WTC11 (cell line): ENCODE measurements at regions not wholly inside any gene's neighbourhood (a gene's known extent, or its start where the extent isn't known, plus 50 kb on each side); places are given as distances from the start of the nearest gene placed in this dataset.

ENCODE experiments used
- ATAC-seq: fragments of 200-7000 bp; cut with Tn5 transposase; 2 replicates; pipeline ENCODE4 v1.10.0; 2021; ENCODE audit warnings: mild to moderate bottlenecking, moderate library complexity
- CTCF ChIA-PET: fragments of 300-600 bp; sonication (Branson Sonifier 250); formaldehyde crosslinking; loops from one replicate; lab custom pipeline; 2021; ENCODE audit warnings: antibody characterized with exemption; lab: Charles Lee
- POLR2A ChIA-PET: fragments of 350-600 bp; sonication (Branson Sonifier 250); formaldehyde crosslinking; loops from one replicate; lab custom pipeline; 2021; ENCODE audit warnings: antibody characterized with exemption; lab: Charles Lee
- DNase-seq: peaks from one replicate; pipeline ENCODE4 v3.0.0; 2021; ENCODE audit warnings: low spot score
- H3K27ac Mint-ChIP-seq: 2 replicates; pipeline ENCODE4 v1.8.0; 2021; ENCODE audit warnings: mixed read lengths
- H3K27me3 Mint-ChIP-seq: 2 replicates; pipeline ENCODE4 v1.8.0; 2021; ENCODE audit warnings: low read depth, mild to moderate bottlenecking, moderate library complexity, mixed read lengths
- H3K36me3 Mint-ChIP-seq: 2 replicates; pipeline ENCODE4 v1.8.0; 2021; ENCODE audit warnings: mixed read lengths
- H3K4me1 Mint-ChIP-seq: 2 replicates; pipeline ENCODE4 v1.8.0; 2022; ENCODE audit warnings: mixed read lengths
- H3K4me3 Mint-ChIP-seq: 2 replicates; pipeline ENCODE4 v1.8.0; 2021; ENCODE audit warnings: mild to moderate bottlenecking, moderate library complexity, mixed read lengths
- H3K9me3 Mint-ChIP-seq: 2 replicates; pipeline ENCODE4 v1.8.0; 2021; ENCODE audit warnings: mixed read lengths
- ETV6 ChIP-seq: sonication (generic); formaldehyde crosslinking; IDR thresholded peaks from 2 replicates; pipeline ENCODE4 v1.8.1; 2022; ENCODE audit warnings: mild to moderate bottlenecking, missing genetic modification reagents
- FOXP1 ChIP-seq: sonication (generic); formaldehyde crosslinking; IDR thresholded peaks from 2 replicates; pipeline ENCODE4 v1.8.0; 2022; ENCODE audit warnings: missing genetic modification reagents, mild to moderate bottlenecking, moderate library complexity, borderline replicate concordance
- GABPB1 ChIP-seq: sonication (generic); formaldehyde crosslinking; IDR thresholded peaks from 2 replicates; pipeline ENCODE4 v1.8.1; 2023; ENCODE audit warnings: mild to moderate bottlenecking, missing genetic modification reagents
- IRF2 ChIP-seq: sonication (generic); formaldehyde crosslinking; IDR thresholded peaks from 2 replicates; pipeline ENCODE4 v1.8.0; 2022; ENCODE audit warnings: low read depth, missing genetic modification reagents, borderline replicate concordance
- KAT7 ChIP-seq: sonication (generic); formaldehyde crosslinking; IDR thresholded peaks from 2 replicates; pipeline ENCODE4 v1.8.1; 2023; ENCODE audit warnings: missing genetic modification reagents, mild to moderate bottlenecking, borderline replicate concordance
- RELA ChIP-seq: sonication (generic); formaldehyde crosslinking; IDR thresholded peaks from 2 replicates; pipeline ENCODE4 v1.8.1; 2022; ENCODE audit warnings: missing genetic modification reagents, mild to moderate bottlenecking, borderline replicate concordance
- SP1 ChIP-seq: sonication (generic); formaldehyde crosslinking; conservative IDR thresholded peaks from 2 replicates; pipeline ENCODE4 v1.8.1; 2022; ENCODE audit warnings: missing genetic modification reagents
- TEAD1 ChIP-seq: sonication (generic); formaldehyde crosslinking; IDR thresholded peaks from 2 replicates; pipeline ENCODE4 v1.8.0; 2022; ENCODE audit warnings: mild to moderate bottlenecking, missing genetic modification reagents
- ZNF317 ChIP-seq: sonication (generic); formaldehyde crosslinking; IDR thresholded peaks from 2 replicates; pipeline ENCODE4 v1.8.1; 2023; ENCODE audit warnings: low read depth, mild to moderate bottlenecking, moderate library complexity, missing genetic modification reagents, borderline replicate concordance
- ZNF396 ChIP-seq: fragments of 250-450 bp; sonication (Bioruptor Pico); IDR thresholded peaks from 2 replicates; pipeline ENCODE4 v1.8.0; 2021; ENCODE audit warnings: mild to moderate bottlenecking, moderate library complexity, borderline replicate concordance
- ZNF423 ChIP-seq: fragments of 250-450 bp; sonication (Bioruptor Pico); IDR thresholded peaks from 2 replicates; pipeline ENCODE4 v2.1.2; 2022; ENCODE audit warnings: mild to moderate bottlenecking, moderate library complexity
- TF ChIP-seq, protein P1 (sequence below): sonication (generic); formaldehyde crosslinking; IDR thresholded peaks from 2 replicates; pipeline ENCODE4 v1.8.0; 2022; ENCODE audit warnings: mild to moderate bottlenecking, missing genetic modification reagents
- TF ChIP-seq, protein P2 (sequence below): sonication (generic); formaldehyde crosslinking; IDR thresholded peaks from 2 replicates; pipeline ENCODE4 v1.8.1; 2022; ENCODE audit warnings: low read depth, mild to moderate bottlenecking, moderate library complexity, missing genetic modification reagents, borderline replicate concordance
- TF ChIP-seq, protein P3 (sequence below): fragments of 250-450 bp; sonication (Bioruptor Pico); IDR thresholded peaks from 2 replicates; pipeline ENCODE4 v1.8.0; 2021; ENCODE audit warnings: mild to moderate bottlenecking
- TF ChIP-seq, protein P4 (sequence below): sonication (generic); formaldehyde crosslinking; IDR thresholded peaks from 2 replicates; pipeline ENCODE4 v1.8.0; 2022; ENCODE audit warnings: missing genetic modification reagents
- TF ChIP-seq, protein P5 (sequence below): fragments of 250-450 bp; sonication (Bioruptor Pico); IDR thresholded peaks from 2 replicates; pipeline ENCODE4 v2.1.2; 2022; ENCODE audit warnings: mild to moderate bottlenecking, moderate library complexity
- TF ChIP-seq, protein P6 (sequence below): sonication (generic); formaldehyde crosslinking; IDR thresholded peaks from 2 replicates; pipeline ENCODE4 v1.8.1; 2022; ENCODE audit warnings: missing genetic modification reagents, borderline replicate concordance
- TF ChIP-seq, protein P7 (sequence below): sonication (generic); formaldehyde crosslinking; conservative IDR thresholded peaks from 2 replicates; pipeline ENCODE4 v1.8.1; 2022; ENCODE audit warnings: mild to moderate bottlenecking, missing genetic modification reagents
- TF ChIP-seq, protein P8 (sequence below): sonication (generic); formaldehyde crosslinking; IDR thresholded peaks from 2 replicates; pipeline ENCODE4 v1.8.1; 2023; ENCODE audit warnings: mild to moderate bottlenecking, missing genetic modification reagents, moderate library complexity

DNA sequence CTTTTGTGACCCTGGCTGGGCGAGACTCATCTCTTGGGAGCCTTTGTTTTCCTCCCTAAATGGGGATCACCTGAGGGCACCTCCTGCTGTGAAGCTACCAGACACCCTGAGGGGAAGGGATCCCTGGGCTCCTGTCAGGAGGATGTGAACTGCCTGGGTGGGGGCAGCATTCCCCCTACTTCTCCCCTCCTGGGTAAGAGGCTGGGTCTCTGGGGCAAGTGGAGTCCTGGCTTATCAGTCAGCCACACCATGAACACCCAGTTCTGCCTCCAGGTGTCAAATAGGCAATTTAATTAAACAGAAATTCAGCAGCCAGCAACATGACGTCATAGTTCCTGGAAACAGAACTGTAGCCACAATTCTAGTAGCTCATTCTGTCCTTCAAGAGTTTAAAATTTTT lies 97.7 kb upstream of the RET start:
- Mint-ChIP-seq H3K4me1 (peaks cover 8% of the 10 kb centered on the region), H3K27ac (no peak overlapping the region), H3K4me3 (no peak overlapping the region), H3K9me3 (no peaks in the 10 kb centered on the region), H3K27me3 (no peaks in the 10 kb centered on the region), H3K36me3 (no peaks in the 10 kb centered on the region)
- peak; percentile 57; the same call in 1 of the 2 replicates for TF ChIP-seq ZNF423 (CRISPR knock-in tag)
- TF ChIP-seq, protein P1, sequence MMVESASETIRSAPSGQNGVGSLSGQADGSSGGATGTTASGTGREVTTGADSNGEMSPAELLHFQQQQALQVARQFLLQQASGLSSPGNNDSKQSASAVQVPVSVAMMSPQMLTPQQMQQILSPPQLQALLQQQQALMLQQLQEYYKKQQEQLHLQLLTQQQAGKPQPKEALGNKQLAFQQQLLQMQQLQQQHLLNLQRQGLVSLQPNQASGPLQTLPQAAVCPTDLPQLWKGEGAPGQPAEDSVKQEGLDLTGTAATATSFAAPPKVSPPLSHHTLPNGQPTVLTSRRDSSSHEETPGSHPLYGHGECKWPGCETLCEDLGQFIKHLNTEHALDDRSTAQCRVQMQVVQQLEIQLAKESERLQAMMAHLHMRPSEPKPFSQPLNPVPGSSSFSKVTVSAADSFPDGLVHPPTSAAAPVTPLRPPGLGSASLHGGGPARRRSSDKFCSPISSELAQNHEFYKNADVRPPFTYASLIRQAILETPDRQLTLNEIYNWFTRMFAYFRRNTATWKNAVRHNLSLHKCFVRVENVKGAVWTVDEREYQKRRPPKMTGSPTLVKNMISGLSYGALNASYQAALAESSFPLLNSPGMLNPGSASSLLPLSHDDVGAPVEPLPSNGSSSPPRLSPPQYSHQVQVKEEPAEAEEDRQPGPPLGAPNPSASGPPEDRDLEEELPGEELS (CRISPR knock-in tag) = no peak
- POLR2A ChIA-PET = no interaction called here
- CTCF ChIA-PET = interaction anchor here (1.0 kb wide), 1 partner anchor 46 kb away, joined by 3 read pairs; no protein-coding TSS in a partner anchor
- ATAC-seq = no peak
- DNase-seq = peak; percentile 9

DNA sequence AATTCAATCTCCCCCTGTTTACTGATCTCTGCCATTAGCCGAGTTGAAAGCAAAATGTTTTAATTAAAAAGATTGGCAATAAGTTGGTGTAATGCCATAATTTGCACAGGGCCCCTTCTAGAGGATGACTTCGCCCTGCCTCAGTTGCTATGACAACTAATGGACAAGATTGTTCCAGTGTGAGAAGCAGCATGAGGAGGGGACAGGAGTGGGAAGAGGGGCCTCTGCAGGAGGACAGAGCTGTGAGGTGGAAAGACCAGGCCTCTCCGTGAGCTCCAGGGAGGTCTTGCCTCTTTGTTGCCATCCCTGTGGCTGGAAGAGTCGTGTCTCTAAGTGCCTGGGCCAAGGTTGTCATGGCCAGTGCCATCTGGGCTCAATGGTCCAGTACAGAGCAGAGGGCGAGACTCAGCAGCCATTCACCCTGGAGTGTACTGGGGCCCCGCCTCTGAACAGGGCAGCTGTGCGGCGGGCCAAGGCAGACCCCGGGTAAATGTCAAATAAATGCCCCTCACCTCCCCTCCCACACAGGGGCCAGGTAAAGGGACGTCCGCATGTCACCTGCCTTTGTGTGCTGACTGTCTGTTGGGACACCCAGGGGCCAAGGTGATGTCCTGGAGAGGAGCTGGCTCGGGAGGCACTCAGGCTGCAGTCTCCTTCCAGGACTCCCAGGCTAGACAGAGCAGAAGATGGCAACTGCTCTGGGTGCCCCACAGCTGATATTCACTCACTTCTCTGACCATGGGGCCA lies 97.0 kb upstream of the RET start:
- TF ChIP-seq, protein P2, sequence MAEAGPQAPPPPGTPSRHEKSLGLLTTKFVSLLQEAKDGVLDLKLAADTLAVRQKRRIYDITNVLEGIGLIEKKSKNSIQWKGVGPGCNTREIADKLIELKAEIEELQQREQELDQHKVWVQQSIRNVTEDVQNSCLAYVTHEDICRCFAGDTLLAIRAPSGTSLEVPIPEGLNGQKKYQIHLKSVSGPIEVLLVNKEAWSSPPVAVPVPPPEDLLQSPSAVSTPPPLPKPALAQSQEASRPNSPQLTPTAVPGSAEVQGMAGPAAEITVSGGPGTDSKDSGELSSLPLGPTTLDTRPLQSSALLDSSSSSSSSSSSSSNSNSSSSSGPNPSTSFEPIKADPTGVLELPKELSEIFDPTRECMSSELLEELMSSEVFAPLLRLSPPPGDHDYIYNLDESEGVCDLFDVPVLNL (CRISPR knock-in tag) = no peak
- TF ChIP-seq, protein P3, sequence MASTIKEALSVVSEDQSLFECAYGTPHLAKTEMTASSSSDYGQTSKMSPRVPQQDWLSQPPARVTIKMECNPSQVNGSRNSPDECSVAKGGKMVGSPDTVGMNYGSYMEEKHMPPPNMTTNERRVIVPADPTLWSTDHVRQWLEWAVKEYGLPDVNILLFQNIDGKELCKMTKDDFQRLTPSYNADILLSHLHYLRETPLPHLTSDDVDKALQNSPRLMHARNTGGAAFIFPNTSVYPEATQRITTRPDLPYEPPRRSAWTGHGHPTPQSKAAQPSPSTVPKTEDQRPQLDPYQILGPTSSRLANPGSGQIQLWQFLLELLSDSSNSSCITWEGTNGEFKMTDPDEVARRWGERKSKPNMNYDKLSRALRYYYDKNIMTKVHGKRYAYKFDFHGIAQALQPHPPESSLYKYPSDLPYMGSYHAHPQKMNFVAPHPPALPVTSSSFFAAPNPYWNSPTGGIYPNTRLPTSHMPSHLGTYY (CRISPR knock-in tag) = no peak
- TF ChIP-seq, protein P4, sequence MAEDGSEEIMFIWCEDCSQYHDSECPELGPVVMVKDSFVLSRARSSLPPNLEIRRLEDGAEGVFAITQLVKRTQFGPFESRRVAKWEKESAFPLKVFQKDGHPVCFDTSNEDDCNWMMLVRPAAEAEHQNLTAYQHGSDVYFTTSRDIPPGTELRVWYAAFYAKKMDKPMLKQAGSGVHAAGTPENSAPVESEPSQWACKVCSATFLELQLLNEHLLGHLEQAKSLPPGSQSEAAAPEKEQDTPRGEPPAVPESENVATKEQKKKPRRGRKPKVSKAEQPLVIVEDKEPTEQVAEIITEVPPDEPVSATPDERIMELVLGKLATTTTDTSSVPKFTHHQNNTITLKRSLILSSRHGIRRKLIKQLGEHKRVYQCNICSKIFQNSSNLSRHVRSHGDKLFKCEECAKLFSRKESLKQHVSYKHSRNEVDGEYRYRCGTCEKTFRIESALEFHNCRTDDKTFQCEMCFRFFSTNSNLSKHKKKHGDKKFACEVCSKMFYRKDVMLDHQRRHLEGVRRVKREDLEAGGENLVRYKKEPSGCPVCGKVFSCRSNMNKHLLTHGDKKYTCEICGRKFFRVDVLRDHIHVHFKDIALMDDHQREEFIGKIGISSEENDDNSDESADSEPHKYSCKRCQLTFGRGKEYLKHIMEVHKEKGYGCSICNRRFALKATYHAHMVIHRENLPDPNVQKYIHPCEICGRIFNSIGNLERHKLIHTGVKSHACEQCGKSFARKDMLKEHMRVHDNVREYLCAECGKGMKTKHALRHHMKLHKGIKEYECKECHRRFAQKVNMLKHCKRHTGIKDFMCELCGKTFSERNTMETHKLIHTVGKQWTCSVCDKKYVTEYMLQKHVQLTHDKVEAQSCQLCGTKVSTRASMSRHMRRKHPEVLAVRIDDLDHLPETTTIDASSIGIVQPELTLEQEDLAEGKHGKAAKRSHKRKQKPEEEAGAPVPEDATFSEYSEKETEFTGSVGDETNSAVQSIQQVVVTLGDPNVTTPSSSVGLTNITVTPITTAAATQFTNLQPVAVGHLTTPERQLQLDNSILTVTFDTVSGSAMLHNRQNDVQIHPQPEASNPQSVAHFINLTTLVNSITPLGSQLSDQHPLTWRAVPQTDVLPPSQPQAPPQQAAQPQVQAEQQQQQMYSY (CRISPR knock-in tag) = no peak
- TF ChIP-seq, protein P5, sequence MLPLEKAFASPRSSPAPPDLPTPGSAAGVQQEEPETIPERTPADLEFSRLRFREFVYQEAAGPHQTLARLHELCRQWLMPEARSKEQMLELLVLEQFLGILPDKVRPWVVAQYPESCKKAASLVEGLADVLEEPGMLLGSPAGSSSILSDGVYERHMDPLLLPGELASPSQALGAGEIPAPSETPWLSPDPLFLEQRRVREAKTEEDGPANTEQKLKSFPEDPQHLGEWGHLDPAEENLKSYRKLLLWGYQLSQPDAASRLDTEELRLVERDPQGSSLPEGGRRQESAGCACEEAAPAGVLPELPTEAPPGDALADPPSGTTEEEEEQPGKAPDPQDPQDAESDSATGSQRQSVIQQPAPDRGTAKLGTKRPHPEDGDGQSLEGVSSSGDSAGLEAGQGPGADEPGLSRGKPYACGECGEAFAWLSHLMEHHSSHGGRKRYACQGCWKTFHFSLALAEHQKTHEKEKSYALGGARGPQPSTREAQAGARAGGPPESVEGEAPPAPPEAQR (CRISPR knock-in tag) = no peak
- TF ChIP-seq IRF2 (CRISPR knock-in tag) = no peak
- no peak for TF ChIP-seq TEAD1 (CRISPR knock-in tag)
- no peak for TF ChIP-seq FOXP1 (CRISPR knock-in tag)
- TF ChIP-seq GABPB1 (CRISPR knock-in tag) = no peak
- TF ChIP-seq, protein P6, sequence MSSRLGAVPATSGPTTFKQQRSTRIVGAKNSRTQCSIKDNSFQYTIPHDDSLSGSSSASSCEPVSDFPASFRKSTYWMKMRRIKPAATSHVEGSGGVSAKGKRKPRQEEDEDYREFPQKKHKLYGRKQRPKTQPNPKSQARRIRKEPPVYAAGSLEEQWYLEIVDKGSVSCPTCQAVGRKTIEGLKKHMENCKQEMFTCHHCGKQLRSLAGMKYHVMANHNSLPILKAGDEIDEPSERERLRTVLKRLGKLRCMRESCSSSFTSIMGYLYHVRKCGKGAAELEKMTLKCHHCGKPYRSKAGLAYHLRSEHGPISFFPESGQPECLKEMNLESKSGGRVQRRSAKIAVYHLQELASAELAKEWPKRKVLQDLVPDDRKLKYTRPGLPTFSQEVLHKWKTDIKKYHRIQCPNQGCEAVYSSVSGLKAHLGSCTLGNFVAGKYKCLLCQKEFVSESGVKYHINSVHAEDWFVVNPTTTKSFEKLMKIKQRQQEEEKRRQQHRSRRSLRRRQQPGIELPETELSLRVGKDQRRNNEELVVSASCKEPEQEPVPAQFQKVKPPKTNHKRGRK (CRISPR knock-in tag) = no peak
- TF ChIP-seq ZNF317 (CRISPR knock-in tag) = no peak
- no peak for TF ChIP-seq KAT7 (CRISPR knock-in tag)
- TF ChIP-seq ETV6 (CRISPR knock-in tag) = no peak
- TF ChIP-seq, protein P7, sequence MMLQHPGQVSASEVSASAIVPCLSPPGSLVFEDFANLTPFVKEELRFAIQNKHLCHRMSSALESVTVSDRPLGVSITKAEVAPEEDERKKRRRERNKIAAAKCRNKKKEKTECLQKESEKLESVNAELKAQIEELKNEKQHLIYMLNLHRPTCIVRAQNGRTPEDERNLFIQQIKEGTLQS = no peak
- TF ChIP-seq, protein P8, sequence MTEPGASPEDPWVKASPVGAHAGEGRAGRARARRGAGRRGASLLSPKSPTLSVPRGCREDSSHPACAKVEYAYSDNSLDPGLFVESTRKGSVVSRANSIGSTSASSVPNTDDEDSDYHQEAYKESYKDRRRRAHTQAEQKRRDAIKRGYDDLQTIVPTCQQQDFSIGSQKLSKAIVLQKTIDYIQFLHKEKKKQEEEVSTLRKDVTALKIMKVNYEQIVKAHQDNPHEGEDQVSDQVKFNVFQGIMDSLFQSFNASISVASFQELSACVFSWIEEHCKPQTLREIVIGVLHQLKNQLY (CRISPR knock-in tag) = no peak
- TF ChIP-seq ZNF396 (CRISPR knock-in tag) = no peak
- TF ChIP-seq RELA = no peak
- no peak for TF ChIP-seq SP1 (CRISPR knock-in tag)
- H3K9me3 Mint-ChIP-seq = no peaks in the 10 kb centered on the region
- H3K4me3 Mint-ChIP-seq = no peak overlapping the region
- H3K27me3 Mint-ChIP-seq = no peaks in the 10 kb centered on the region
- ATAC-seq (peak; percentile 22; the same call in 1 of the 2 replicates), DNase-seq (no peak)
- POLR2A ChIA-PET = no interaction called here
- no peaks in the 10 kb centered on the region for H3K36me3 Mint-ChIP-seq
- H3K4me1 Mint-ChIP-seq = peaks cover 8% of the 10 kb centered on the region
- no peak overlapping the region; the same call in 1 of the 2 replicates for H3K27ac Mint-ChIP-seq
- CTCF ChIA-PET = interaction anchor here (1.0 kb wide), 2 partner anchors 46 to 99 kb away, joined by 3 to 4 read pairs; no protein-coding TSS in a partner anchor
